ENCODE measurements at regions not wholly inside any gene's neighbourhood (a gene's known extent, or its start where the extent isn't known, plus 50 kb on each side); places are given as distances from the start of the nearest gene placed in this dataset.

DNA sequence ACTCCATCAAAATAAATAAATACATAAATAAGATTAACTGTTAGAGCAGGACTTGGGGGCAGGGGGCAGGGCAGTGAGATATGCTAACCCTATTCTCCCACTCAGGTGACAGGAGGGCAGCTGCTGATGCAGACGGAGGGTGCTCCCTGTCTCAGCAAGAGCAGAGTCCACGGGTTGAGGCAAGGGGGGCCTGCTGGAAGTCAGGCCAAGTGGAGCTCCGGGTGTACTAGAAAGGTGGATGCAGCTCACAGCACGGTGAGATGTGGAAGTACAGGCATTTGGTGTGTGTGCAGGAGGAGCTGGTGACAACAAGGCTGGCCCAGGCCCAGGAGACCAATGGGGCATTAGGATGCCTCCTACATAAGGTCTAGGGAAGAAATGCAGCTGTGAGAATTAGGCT is 467.3 kb upstream of the B3GAT1 start:
- TF ChIP-seq, protein P1, sequence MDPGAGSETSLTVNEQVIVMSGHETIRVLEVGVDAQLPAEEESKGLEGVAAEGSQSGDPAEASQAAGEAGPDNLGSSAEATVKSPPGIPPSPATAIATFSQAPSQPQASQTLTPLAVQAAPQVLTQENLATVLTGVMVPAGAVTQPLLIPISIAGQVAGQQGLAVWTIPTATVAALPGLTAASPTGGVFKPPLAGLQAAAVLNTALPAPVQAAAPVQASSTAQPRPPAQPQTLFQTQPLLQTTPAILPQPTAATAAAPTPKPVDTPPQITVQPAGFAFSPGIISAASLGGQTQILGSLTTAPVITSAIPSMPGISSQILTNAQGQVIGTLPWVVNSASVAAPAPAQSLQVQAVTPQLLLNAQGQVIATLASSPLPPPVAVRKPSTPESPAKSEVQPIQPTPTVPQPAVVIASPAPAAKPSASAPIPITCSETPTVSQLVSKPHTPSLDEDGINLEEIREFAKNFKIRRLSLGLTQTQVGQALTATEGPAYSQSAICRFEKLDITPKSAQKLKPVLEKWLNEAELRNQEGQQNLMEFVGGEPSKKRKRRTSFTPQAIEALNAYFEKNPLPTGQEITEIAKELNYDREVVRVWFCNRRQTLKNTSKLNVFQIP (CRISPR knock-in tag; IDR thresholded peaks at IDR 0.05; ENCODE audit: borderline replicate concordance, low read depth) = no peak
- TF ChIP-seq, protein P2, sequence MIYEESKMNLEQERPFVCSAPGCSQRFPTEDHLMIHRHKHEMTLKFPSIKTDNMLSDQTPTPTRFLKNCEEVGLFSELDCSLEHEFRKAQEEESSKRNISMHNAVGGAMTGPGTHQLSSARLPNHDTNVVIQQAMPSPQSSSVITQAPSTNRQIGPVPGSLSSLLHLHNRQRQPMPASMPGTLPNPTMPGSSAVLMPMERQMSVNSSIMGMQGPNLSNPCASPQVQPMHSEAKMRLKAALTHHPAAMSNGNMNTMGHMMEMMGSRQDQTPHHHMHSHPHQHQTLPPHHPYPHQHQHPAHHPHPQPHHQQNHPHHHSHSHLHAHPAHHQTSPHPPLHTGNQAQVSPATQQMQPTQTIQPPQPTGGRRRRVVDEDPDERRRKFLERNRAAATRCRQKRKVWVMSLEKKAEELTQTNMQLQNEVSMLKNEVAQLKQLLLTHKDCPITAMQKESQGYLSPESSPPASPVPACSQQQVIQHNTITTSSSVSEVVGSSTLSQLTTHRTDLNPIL (CRISPR knock-in tag; IDR thresholded peaks at IDR 0.05; ENCODE audit: low read depth) = no peak
- TF ChIP-seq CSDC2 (CRISPR knock-in tag; IDR thresholded peaks at IDR 0.05) = no peak
- no peak for TF ChIP-seq OSR1 (CRISPR knock-in tag; IDR thresholded peaks at IDR 0.05)
- TF ChIP-seq, protein P3, sequence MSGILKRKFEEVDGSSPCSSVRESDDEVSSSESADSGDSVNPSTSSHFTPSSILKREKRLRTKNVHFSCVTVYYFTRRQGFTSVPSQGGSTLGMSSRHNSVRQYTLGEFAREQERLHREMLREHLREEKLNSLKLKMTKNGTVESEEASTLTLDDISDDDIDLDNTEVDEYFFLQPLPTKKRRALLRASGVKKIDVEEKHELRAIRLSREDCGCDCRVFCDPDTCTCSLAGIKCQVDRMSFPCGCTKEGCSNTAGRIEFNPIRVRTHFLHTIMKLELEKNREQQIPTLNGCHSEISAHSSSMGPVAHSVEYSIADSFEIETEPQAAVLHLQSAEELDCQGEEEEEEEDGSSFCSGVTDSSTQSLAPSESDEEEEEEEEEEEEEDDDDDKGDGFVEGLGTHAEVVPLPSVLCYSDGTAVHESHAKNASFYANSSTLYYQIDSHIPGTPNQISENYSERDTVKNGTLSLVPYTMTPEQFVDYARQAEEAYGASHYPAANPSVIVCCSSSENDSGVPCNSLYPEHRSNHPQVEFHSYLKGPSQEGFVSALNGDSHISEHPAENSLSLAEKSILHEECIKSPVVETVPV (CRISPR knock-in tag; IDR thresholded peaks at IDR 0.05) = no peak
- TF ChIP-seq ZFP3 (CRISPR knock-in tag; IDR thresholded peaks at IDR 0.05) = no peak
- TF ChIP-seq, protein P4, sequence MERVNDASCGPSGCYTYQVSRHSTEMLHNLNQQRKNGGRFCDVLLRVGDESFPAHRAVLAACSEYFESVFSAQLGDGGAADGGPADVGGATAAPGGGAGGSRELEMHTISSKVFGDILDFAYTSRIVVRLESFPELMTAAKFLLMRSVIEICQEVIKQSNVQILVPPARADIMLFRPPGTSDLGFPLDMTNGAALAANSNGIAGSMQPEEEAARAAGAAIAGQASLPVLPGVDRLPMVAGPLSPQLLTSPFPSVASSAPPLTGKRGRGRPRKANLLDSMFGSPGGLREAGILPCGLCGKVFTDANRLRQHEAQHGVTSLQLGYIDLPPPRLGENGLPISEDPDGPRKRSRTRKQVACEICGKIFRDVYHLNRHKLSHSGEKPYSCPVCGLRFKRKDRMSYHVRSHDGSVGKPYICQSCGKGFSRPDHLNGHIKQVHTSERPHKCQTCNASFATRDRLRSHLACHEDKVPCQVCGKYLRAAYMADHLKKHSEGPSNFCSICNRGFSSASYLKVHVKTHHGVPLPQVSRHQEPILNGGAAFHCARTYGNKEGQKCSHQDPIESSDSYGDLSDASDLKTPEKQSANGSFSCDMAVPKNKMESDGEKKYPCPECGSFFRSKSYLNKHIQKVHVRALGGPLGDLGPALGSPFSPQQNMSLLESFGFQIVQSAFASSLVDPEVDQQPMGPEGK (CRISPR knock-in tag; IDR thresholded peaks at IDR 0.05; ENCODE audit: borderline replicate concordance) = no peak
- TF ChIP-seq SNAI2 (CRISPR knock-in tag; IDR thresholded peaks at IDR 0.05) = no peak
- TF ChIP-seq ZNF565 (CRISPR knock-in tag; conservative IDR thresholded peaks at IDR 0.05; ENCODE audit: low read depth) = no peak
- TF ChIP-seq ISL1 (CRISPR knock-in tag; IDR thresholded peaks at IDR 0.05) = no peak
- TF ChIP-seq PPARA (CRISPR knock-in tag; IDR thresholded peaks at IDR 0.05; ENCODE audit: borderline replicate concordance) = no peak
- TF ChIP-seq RARB (CRISPR knock-in tag; IDR thresholded peaks at IDR 0.05) = no peak
- ATAC-seq = no peak

DNA sequence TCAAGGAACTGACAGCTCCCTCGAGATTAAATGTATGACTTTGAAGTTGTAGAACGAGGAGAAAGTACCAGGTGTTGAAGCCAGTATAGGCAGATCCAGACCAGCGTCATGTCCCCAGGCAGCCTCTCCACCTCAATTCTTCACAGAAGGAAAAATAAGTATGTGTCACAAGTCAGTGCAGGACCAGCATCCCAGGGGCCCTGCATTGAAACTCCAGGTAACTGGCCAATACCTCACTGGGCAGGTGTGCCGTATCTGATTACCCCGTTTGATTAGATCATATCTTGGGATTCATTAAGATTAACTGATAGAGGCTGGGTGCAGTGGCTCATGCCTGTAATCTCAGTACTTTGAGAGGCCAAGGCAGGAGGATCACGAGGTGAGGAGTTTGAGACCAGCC is 466.7 kb upstream of the B3GAT1 start:
- ATAC-seq = no peak
- TF ChIP-seq GLIS3 (CRISPR knock-in tag; IDR thresholded peaks at IDR 0.05) = no peak
- TF ChIP-seq, protein P4 (CRISPR knock-in tag; IDR thresholded peaks at IDR 0.05; ENCODE audit: borderline replicate concordance) = no peak
- no peak for TF ChIP-seq ESRRG (CRISPR knock-in tag; IDR thresholded peaks at IDR 0.05)
- no peak for TF ChIP-seq OSR1 (CRISPR knock-in tag; IDR thresholded peaks at IDR 0.05)
- TF ChIP-seq, protein P2 (CRISPR knock-in tag; IDR thresholded peaks at IDR 0.05; ENCODE audit: low read depth) = no peak

DNA sequence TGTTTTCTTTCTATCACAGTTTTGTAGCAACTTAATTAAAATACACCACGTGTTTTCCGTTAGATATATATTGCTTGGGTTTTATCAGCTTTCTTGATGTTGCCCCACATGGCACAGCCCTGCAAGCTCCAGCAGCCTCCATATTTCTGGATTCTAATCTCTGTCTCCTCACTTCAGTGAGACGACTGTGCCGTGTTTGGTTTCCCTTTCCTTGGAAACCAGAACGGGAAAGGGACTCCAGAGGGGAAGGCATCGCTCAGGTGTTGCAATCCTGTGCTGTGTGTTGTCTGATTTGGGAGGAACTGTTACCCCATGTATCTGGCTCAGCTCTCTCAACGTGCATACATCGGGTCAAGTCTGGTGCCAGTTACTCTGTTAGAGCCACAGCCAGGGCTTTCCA is 464.2 kb upstream of the B3GAT1 start:
- TF ChIP-seq RARB (CRISPR knock-in tag; IDR thresholded peaks at IDR 0.05) (no peak), ZFP3 (CRISPR knock-in tag; IDR thresholded peaks at IDR 0.05) (no peak), CSDC2 (CRISPR knock-in tag; IDR thresholded peaks at IDR 0.05) (no peak), SNAI2 (CRISPR knock-in tag; IDR thresholded peaks at IDR 0.05) (no peak), TOX (CRISPR knock-in tag; IDR thresholded peaks at IDR 0.05; ENCODE audit: borderline replicate concordance) (no peak), BACH2 (CRISPR knock-in tag; IDR thresholded peaks at IDR 0.05; ENCODE audit: borderline replicate concordance) (no peak), ZFP30 (CRISPR knock-in tag; IDR thresholded peaks at IDR 0.05) (no peak)
- TF ChIP-seq, protein P1 (CRISPR knock-in tag; IDR thresholded peaks at IDR 0.05; ENCODE audit: borderline replicate concordance, low read depth) = no peak
- no peak for ATAC-seq
